GM12878 (cell line): ENCODE measurements at regions not wholly inside any gene's neighbourhood (a gene's known extent, or its start where the extent isn't known, plus 50 kb on each side); places are given as distances from the start of the nearest gene placed in this dataset.

Source experiments
- EZH2 ChIP-seq: IDR thresholded peaks from 2 replicates; pipeline ENCODE4 v1.6.1; 2012; ENCODE audit warnings: low read depth, mild to moderate bottlenecking, control low read depth, inconsistent platforms, low read length, borderline replicate concordance; ENCODE audit not compliant: control insufficient read depth
- GATAD2B ChIP-seq: fragments of 450-650 bp; conservative IDR thresholded peaks from 2 replicates; pipeline ENCODE4 v1.6.1; 2017; ENCODE audit warnings: low read depth, mild to moderate bottlenecking, moderate library complexity
- IRF4 ChIP-seq: IDR thresholded peaks from 2 replicates; pipeline ENCODE4 v1.6.1; 2011; ENCODE audit warnings: low read depth, low read length
- PAX5 ChIP-seq: IDR thresholded peaks from 2 replicates; pipeline ENCODE4 v1.6.1; 2011; ENCODE audit warnings: low read depth, low read length, borderline replicate concordance
- RAD51 ChIP-seq: fragments of 450-650 bp; IDR thresholded peaks from 2 replicates; pipeline ENCODE4 v1.6.1; 2016; ENCODE audit warnings: moderate library complexity, mild to moderate bottlenecking, inconsistent platforms
- ZNF274 ChIP-seq: IDR thresholded peaks from one replicate; pipeline ENCODE4 v1.8.0; 2011; ENCODE audit not compliant: insufficient read length, insufficient read depth

GRCh38 chr7:131691454-131692130 is 135.2 kb upstream of the PODXL start:
- no peak for TF ChIP-seq GATAD2B
- TF ChIP-seq IRF4: no peak
- no peak for TF ChIP-seq RAD51
- TF ChIP-seq ZNF274: no peak
- no peak for TF ChIP-seq EZH2
- no peak for TF ChIP-seq PAX5
